Mammary epithelial cell (primary cell): ENCODE measurements at regions not wholly inside any gene's neighbourhood (a gene's known extent, or its start where the extent isn't known, plus 50 kb on each side); places are given as distances from the start of the nearest gene placed in this dataset.
"Not testable (repeated sequence)": the region's sequence is repeated elsewhere in the genome, so short reads cannot be mapped to it uniquely, and the experiment has no call there.

Experiments
- CTCF ChIP-seq, 2 donors: IDR thresholded peaks in 1 of 2; conservative IDR thresholded peaks in 1 of 2; 2 replicates each; pipeline ENCODE4 v1.5.1; 2011 to 2012; ENCODE audit warnings: inconsistent platforms in 2 of 2, low read length in 2 of 2, mild to moderate bottlenecking in 2 of 2, control low read depth in 1 of 2, low read depth in 1 of 2; ENCODE audit not compliant: insufficient read depth in 1 of 2; ENCODE audit errors: extremely low read depth in 1 of 2
- EZH2 ChIP-seq: IDR thresholded peaks from 2 replicates; pipeline ENCODE4 v1.6.1; 2012; ENCODE audit warnings: low read length, inconsistent platforms, borderline replicate concordance

DNA sequence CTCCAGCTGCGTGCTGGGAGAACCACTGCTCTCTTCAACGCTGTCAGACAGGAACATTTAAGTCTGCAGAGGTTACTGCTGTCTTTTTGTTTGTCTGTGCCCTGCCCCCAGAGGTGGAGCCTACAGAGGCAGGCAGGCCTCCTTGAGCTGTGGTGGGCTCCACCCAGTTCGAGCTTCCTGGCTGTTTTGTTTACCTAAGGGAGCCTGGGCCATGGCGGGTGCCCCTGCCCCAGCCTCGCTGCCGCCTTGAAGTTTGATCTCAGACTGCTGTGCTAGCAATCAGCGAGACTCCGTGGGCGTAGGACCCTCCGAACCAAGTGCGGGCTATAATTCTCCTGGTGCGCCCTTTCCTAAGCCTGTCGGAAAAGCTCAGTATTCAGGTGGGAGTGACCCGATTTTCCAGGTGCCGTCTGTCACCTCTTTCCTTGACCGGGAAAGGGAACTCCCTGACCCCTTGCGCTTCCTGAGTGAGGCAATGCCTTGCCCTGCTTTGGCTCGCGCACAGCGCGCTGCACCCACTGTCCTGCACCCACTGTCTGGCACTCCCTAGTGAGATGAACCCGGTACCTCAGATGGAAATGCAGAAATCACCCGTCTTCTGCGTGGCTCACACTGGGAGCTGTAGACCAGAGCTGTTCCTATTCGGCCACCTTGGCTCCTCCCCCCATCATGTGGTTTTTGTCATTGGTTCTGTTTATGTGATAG lies 130.0 kb downstream of the LEPR start:
- TF ChIP-seq CTCF (conservative IDR thresholded peaks at IDR 0.05 in 1 of 2, IDR thresholded peaks at IDR 0.05 in 1 of 2; ENCODE audit: extremely low read depth in 1 of 2, insufficient read depth in 1 of 2, low read depth in 1 of 2, low read length in 2 of 2); EZH2: not testable (repeated sequence)
